ENCODE measurements at regions not wholly inside any gene's neighbourhood (a gene's known extent, or its start where the extent isn't known, plus 50 kb on each side); places are given as distances from the start of the nearest gene placed in this dataset.
"Not testable (repeated sequence)": the region's sequence is repeated elsewhere in the genome, so short reads cannot be mapped to it uniquely, and the experiment has no call there.

DNA sequence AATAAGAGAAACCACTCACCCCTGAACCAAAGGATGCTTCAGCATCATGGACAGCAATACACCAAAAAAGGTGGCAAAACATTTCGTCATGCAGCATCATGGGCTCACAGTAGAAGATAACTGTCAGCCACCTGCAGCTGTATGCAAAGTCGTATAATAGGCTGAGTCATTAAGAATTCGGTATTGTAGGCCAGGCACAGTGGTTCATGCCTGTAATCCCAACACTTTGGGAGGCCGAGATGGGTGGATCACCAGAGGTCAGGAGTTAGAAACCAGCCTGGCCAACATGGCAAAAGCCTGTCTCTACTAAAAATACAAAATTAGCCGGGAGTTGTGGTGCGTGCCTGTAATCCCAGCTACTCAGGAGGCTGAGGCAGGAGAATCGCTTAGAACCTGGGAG, 123.8 kb upstream of the UNC5B start:
- TF ChIP-seq CTCF (IDR thresholded peaks at IDR 0.05); FOSL2 (IDR thresholded peaks at IDR 0.05; ENCODE audit: borderline replicate concordance, low read depth); RAD21 (IDR thresholded peaks at IDR 0.05; ENCODE audit: low read length); RCOR1 (IDR thresholded peaks at IDR 0.05; ENCODE audit: low read length): not testable (repeated sequence)
